Heart left ventricle (tissue), 16 donors: ENCODE measurements at regions not wholly inside any gene's neighbourhood (a gene's known extent, or its start where the extent isn't known, plus 50 kb on each side); places are given as distances from the start of the nearest gene placed in this dataset.
"Not testable (repeated sequence)": the region's sequence is repeated elsewhere in the genome, so short reads cannot be mapped to it uniquely, and the experiment has no call there.

ENCODE experiments used
- ATAC-seq, 4 donors: fragments of 200-7000 bp; cut with Tn5 transposase; one replicate each; pipeline ENCODE4 v1.9.1; 2020 to 2022; ENCODE audit warnings: moderate library complexity in 4 of 4, mild to moderate bottlenecking in 3 of 4, moderate number of reproducible peaks in 1 of 4
- DNase-seq, 5 donors: peaks; one replicate each; pipeline ENCODE4 v3.0.0-alpha.2; 2020
- H3K27ac ChIP-seq, 12 donors: fragments of 200-600 bp; sonication (generic) in 4 of 12; one replicate each; pipeline versions ENCODE4 v1.5.0 to v1.8.0; 2016 to 2022; ENCODE audit warnings: mild to moderate bottlenecking in 2 of 12
- H3K27me3 ChIP-seq, 9 donors: fragments of 200-600 bp; sonication (generic) in 2 of 9; one replicate each; pipeline versions ENCODE4 v1.5.1 to v1.8.0; 2016 to 2022; ENCODE audit warnings: mild to moderate bottlenecking in 3 of 9
- H3K36me3 ChIP-seq, 9 donors: fragments of 200-600 bp; sonication (generic) in 2 of 9; one replicate each; pipeline versions ENCODE4 v1.5.0 to v1.8.0; 2018 to 2022; ENCODE audit warnings: mild to moderate bottlenecking in 2 of 9
- H3K4me1 ChIP-seq, 12 donors: fragments of 200-600 bp; sonication (generic) in 4 of 12; one replicate each; pipeline versions ENCODE4 v1.5.0 to v1.8.0; 2016 to 2022; ENCODE audit warnings: mild to moderate bottlenecking in 3 of 12
- H3K4me3 ChIP-seq, 12 donors: fragments of 200-600 bp; sonication (generic) in 4 of 12; one replicate each; pipeline versions ENCODE4 v1.5.0 to v1.8.0; 2017 to 2022; ENCODE audit warnings: mild to moderate bottlenecking in 9 of 12, moderate library complexity in 4 of 12
- H3K9me3 ChIP-seq, 12 donors: fragments of 200-600 bp; sonication (generic) in 4 of 12; one replicate each; pipeline versions ENCODE4 v1.5.0 to v1.8.0; 2016 to 2022; ENCODE audit warnings: mild to moderate bottlenecking in 1 of 12
- CTCF ChIP-seq, 12 donors: fragments of 200-600 bp; sonication (generic) in 4 of 12; IDR thresholded peaks; one replicate each; pipeline versions ENCODE4 v1.5.0 to v1.8.0; 2018 to 2022; ENCODE audit warnings: antibody characterized with exemption in 12 of 12, mild to moderate bottlenecking in 5 of 12
- POLR2A ChIP-seq, 2 donors: fragments of 450-650 bp; IDR thresholded peaks; one replicate each; pipeline ENCODE4 v1.6.1; 2017; ENCODE audit warnings: antibody characterized with exemption in 2 of 2, mild to moderate bottlenecking in 2 of 2, moderate library complexity in 2 of 2
- WGBS, 4 donors: extraction: QIAGEN DNeasy Blood & Tissue Kit in 2 of 4; methylation state at CpG; one replicate each; pipeline versions ENCODE4 v1.1.5 to v1.1.7; 2013 to 2018; 5-methylcytosine and 5-hydroxymethylcytosine counted together
- intact Hi-C, 10 donors: fragments of 100-400 bp; cut with DNase I; formaldehyde crosslinking; loops; one replicate each; pipeline versions ENCODE4 v1.11.1 to v1.14.2; 2022
- donor health status: ischemic (EF 13 %, LVEDD 7.1; RV severe dilation, severe dysfunction).
- donor health status: healthy with polysubstance abuse.
- donor health status: DM: no; HTN: yes; CAD: no.
- donor health status: DM: no; HTN: no; CAD: no.
- donor health status: ischemic (EF 25% LVEDD 6.9; RV normal size, moderate dysfunction).
- donor health status: ischemic (EF 25% LVEDD 5.7; RV mildly dilated, moderate dysfunction).
- donor health status: healthy.
- donor health status: DM: yes; HTN: yes; CAD: no.
- donor health status: ischemic (EF 35%, LVEDD 5.7; RV mildly dilated, moderate dysfunction).
- donor health status: nonischemic (EF 11% LVEDD 7.7; RV severe dilation, severe dysfunction).
- donor health status: DM: yes; HTN: yes; CAD: no.
- donor health status: PGD.
- donor health status: ischemic (EF 29% LVEDD 5.4; RV normal size, mild dysfunction).
- donor health status: nonischemic (EF 23%, LVEDD 6.1; RV moderate dilation, normal function).

- Histone ChIP-seq H3K27ac (no peak overlapping the region), H3K36me3 (no peaks in the 10 kb centered on the region), H3K4me3 (no peak overlapping the region), H3K4me1 (no peaks in the 10 kb centered on the region), H3K9me3 (peaks cover 0 to 3% (median 0%) of the 10 kb centered on the region in 12 donors), H3K27me3 (no peaks in the 10 kb centered on the region)
- ATAC-seq (no peak), DNase-seq (no peak)
- intact Hi-C loops: no loop called here
- no peak for TF ChIP-seq CTCF (IDR thresholded peaks at IDR 0.05)
- no peak for TF ChIP-seq POLR2A (IDR thresholded peaks at IDR 0.05)
- 23 to 32% (median 29%) methylated on average over 1 of the region's 1 CpG for WGBS, 4 donors
Observed at GRCh38 chr17:52979921-52980320, 821.4 kb upstream of the CA10 start.

- ATAC-seq: no peak
- no peaks in the 10 kb centered on the region for H3K27me3 ChIP-seq
- TF ChIP-seq POLR2A (IDR thresholded peaks at IDR 0.05): no peak
- TF ChIP-seq CTCF (IDR thresholded peaks at IDR 0.05): no peak
- no peaks in the 10 kb centered on the region for H3K9me3 ChIP-seq
- no peaks in the 10 kb centered on the region for H3K4me1 ChIP-seq
- WGBS, 4 donors: 86 to 90% (median 88%) methylated on average over 3 of the region's 3 CpGs
- no peak for DNase-seq
- H3K4me3 ChIP-seq: no peak overlapping the region
- no peaks in the 10 kb centered on the region for H3K36me3 ChIP-seq
- no peak overlapping the region for H3K27ac ChIP-seq
- intact Hi-C loops: no loop called here
Observed at GRCh38 chr17:52965856-52966255, 807.3 kb upstream of the CA10 start.

- H3K9me3 ChIP-seq, intact Hi-C loops, ATAC-seq, H3K27me3 ChIP-seq, H3K27ac ChIP-seq, H3K36me3 ChIP-seq, DNase-seq, H3K4me1 ChIP-seq, H3K4me3 ChIP-seq: not testable (repeated sequence)
- WGBS, 4 donors: 83 to 88% (median 83%) methylated on average over 11 of the region's 11 CpGs
Observed at GRCh38 chr17:52961751-52962150, 803.2 kb upstream of the CA10 start.

- H3K4me1 ChIP-seq: no peaks in the 10 kb centered on the region
- ATAC-seq: no peak
- H3K27me3 ChIP-seq: no peaks in the 10 kb centered on the region
- H3K4me3 ChIP-seq: no peak overlapping the region
- intact Hi-C loops: no loop called here
- H3K9me3 ChIP-seq: no peaks in the 10 kb centered on the region
- WGBS, 4 donors: 82 to 85% (median 83%) methylated on average over 5 of the region's 5 CpGs
- H3K36me3 ChIP-seq: no peaks in the 10 kb centered on the region
- TF ChIP-seq POLR2A (IDR thresholded peaks at IDR 0.05) (no peak), CTCF (IDR thresholded peaks at IDR 0.05) (no peak)
- H3K27ac ChIP-seq: no peak overlapping the region
- no peak for DNase-seq
Observed at GRCh38 chr17:52957411-52957810, 798.9 kb upstream of the CA10 start.

GRCh38 chr17:52947418-52947817 lies 788.9 kb upstream of the CA10 start:
- ATAC-seq (no peak), DNase-seq (no peak)
- Histone ChIP-seq H3K4me3 (no peak overlapping the region), H3K36me3 (no peaks in the 10 kb centered on the region), H3K27me3 (no peaks in the 10 kb centered on the region), H3K4me1 (no peaks in the 10 kb centered on the region), H3K27ac (no peak overlapping the region), H3K9me3 (no peaks in the 10 kb centered on the region)
- intact Hi-C loops: no loop called here
- no peak for TF ChIP-seq CTCF (IDR thresholded peaks at IDR 0.05)
- no peak for TF ChIP-seq POLR2A (IDR thresholded peaks at IDR 0.05)
- 60 to 65% (median 63%) methylated on average over 3 of the region's 3 CpGs for WGBS, 4 donors
